ENCODE measurements at regions not wholly inside any gene's neighbourhood (a gene's known extent, or its start where the extent isn't known, plus 50 kb on each side); places are given as distances from the start of the nearest gene placed in this dataset.

- Histone ChIP-seq H3K4me3 (no peak overlapping the region), H3K27ac (no peak overlapping the region), H3K27me3 (no peaks in the 10 kb centered on the region), H3K9me3 (no peaks in the 10 kb centered on the region), H3K36me3 (no peaks in the 10 kb centered on the region), H3K4me1 (no peaks in the 10 kb centered on the region)
- TF ChIP-seq CTCF (IDR thresholded peaks at IDR 0.05): no peak
- no peak for ATAC-seq
- intact Hi-C loops (cut with DNase I): no loop called here
- DNase-seq: no peak
These were observed 123.2 kb downstream of the SNAPC1 start for GRCh38 chr14:61885203-61885961.

DNA sequence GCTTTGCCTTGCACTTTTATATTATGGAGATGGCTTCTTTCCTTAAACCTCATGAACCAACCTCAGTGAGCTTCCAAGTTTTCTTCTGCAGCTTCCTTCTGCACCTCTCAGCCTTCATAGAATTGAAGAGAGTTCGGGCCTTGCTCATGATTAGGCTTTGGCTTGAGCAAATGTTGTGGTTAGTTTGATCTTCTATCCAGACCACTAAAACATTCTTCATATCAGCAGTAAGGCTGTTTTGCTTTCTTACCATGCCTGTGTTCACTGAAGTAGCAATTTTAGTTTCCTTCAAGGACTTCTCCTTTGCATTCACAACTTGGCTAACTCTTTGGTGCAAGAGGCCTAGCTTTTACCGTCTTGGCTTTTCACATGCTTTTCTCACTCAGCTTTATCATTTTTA is 125.4 kb downstream of the SNAPC1 start:
- H3K27me3 ChIP-seq: no peaks in the 10 kb centered on the region
- DNase-seq: no peak
- H3K27ac ChIP-seq: no peak overlapping the region
- intact Hi-C loops (cut with DNase I): no loop called here
- no peaks in the 10 kb centered on the region for H3K4me1 ChIP-seq
- no peaks in the 10 kb centered on the region for H3K9me3 ChIP-seq
- H3K36me3 ChIP-seq: no peaks in the 10 kb centered on the region
- TF ChIP-seq CTCF (IDR thresholded peaks at IDR 0.05): no peak
- no peak for ATAC-seq
- H3K4me3 ChIP-seq: no peak overlapping the region

DNA sequence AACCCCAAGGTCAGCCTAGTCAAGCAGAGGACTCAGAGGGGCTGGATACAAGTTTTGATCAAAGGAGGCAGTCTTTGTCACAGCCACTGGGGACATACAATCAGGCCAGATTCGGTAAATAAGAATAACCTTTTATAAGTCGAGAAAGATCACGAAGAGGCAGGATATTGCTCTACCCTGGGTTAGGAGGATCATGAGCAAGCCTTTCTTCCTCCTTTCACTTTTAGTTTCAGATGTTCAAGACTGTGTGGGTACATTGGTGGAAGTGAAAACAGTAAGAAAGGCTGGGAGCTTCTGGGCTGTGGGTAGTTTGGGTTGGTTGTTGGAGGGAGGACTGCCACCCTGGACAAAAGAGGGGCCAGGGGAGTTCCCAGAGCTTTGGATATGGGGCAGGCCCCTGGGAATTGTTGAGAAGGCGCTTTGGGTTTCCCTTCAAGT is 127.7 kb downstream of the SNAPC1 start:
- Histone ChIP-seq H3K36me3 (no peaks in the 10 kb centered on the region), H3K4me1 (no peaks in the 10 kb centered on the region), H3K27ac (no peak overlapping the region), H3K27me3 (no peaks in the 10 kb centered on the region), H3K4me3 (no peak overlapping the region), H3K9me3 (no peaks in the 10 kb centered on the region)
- intact Hi-C loops (cut with DNase I): no loop called here
- ATAC-seq (peak; percentile 89), DNase-seq (no peak)
- no peak for TF ChIP-seq CTCF (IDR thresholded peaks at IDR 0.05)

GRCh38 chr14:61891170-61891569 is 128.9 kb downstream of the SNAPC1 start:
- H3K4me1 ChIP-seq: no peaks in the 10 kb centered on the region
- H3K27me3 ChIP-seq: no peaks in the 10 kb centered on the region
- no peak for TF ChIP-seq CTCF (IDR thresholded peaks at IDR 0.05)
- ATAC-seq (no peak), DNase-seq (no peak)
- intact Hi-C loops (cut with DNase I): no loop called here
- no peaks in the 10 kb centered on the region for H3K36me3 ChIP-seq
- no peak overlapping the region for H3K27ac ChIP-seq
- H3K4me3 ChIP-seq: no peak overlapping the region
- no peaks in the 10 kb centered on the region for H3K9me3 ChIP-seq

GRCh38 chr14:61891810-61892209 is 129.6 kb downstream of the SNAPC1 start:
- H3K27ac ChIP-seq: no peak overlapping the region

More at GRCh38 chr14:61891810-61892209, 129.6 kb downstream of the SNAPC1 start:
- H3K4me1 ChIP-seq: no peaks in the 10 kb centered on the region
- DNase-seq (no peak), ATAC-seq (no peak)
- no peaks in the 10 kb centered on the region for H3K27me3 ChIP-seq
- TF ChIP-seq CTCF (IDR thresholded peaks at IDR 0.05): no peak
- H3K36me3 ChIP-seq: no peaks in the 10 kb centered on the region
- intact Hi-C loops (cut with DNase I): no loop called here
- H3K9me3 ChIP-seq: no peaks in the 10 kb centered on the region
- H3K4me3 ChIP-seq: no peak overlapping the region

Measured in upper lobe of right lung (tissue), 1 donor.